ENCODE measurements at regions not wholly inside any gene's neighbourhood (a gene's known extent, or its start where the extent isn't known, plus 50 kb on each side); places are given as distances from the start of the nearest gene placed in this dataset.

GRCh38 chr1:157409927-157410326 is 142.4 kb downstream of the FCRL5 start:
- no peak for TF ChIP-seq ZNF274 (IDR thresholded peaks at IDR 0.05; ENCODE audit: low read depth, low read length)
- TF ChIP-seq SUZ12 (IDR thresholded peaks at IDR 0.05; ENCODE audit: extremely low read depth, insufficient read depth, insufficient read length), result no peak
